DOHH2 (cell line): ENCODE measurements at regions not wholly inside any gene's neighbourhood (a gene's known extent, or its start where the extent isn't known, plus 50 kb on each side); places are given as distances from the start of the nearest gene placed in this dataset.

Experiments used
- CTCF ChIP-seq: fragments of 200-600 bp; sonication (generic); IDR thresholded peaks from one replicate; pipeline ENCODE4 v1.5.1; 2014; ENCODE audit warnings: antibody characterized with exemption, mild to moderate bottlenecking, low read depth, low read length; ENCODE audit not compliant: poor library complexity, severe bottlenecking
- EZH2phosphoT487 ChIP-seq: fragments of 200-600 bp; sonication (generic); IDR thresholded peaks from 2 replicates; pipeline ENCODE4 v1.6.1; 2017; ENCODE audit warnings: borderline replicate concordance, mild to moderate bottlenecking, antibody characterized with exemption, low read length, moderate library complexity, mixed read lengths

GRCh38 chr13:29943273-29943672, 92.9 kb upstream of the UBL3 start:
- TF ChIP-seq CTCF (no peak), EZH2phosphoT487 (no peak)
